ENCODE measurements at regions not wholly inside any gene's neighbourhood (a gene's known extent, or its start where the extent isn't known, plus 50 kb on each side); places are given as distances from the start of the nearest gene placed in this dataset.

GRCh38 chr10:78474743-78475142 lies 441.1 kb downstream of the RPS24 start:
- H3K27ac ChIP-seq, result no peak overlapping the region
- no peaks in the 10 kb centered on the region for H3K27me3 ChIP-seq
- H3K36me3 ChIP-seq, result no peaks in the 10 kb centered on the region
- no peak for ATAC-seq
- no peaks in the 10 kb centered on the region for H3K4me1 ChIP-seq
- no peak overlapping the region for H3K4me3 ChIP-seq
- DNase-seq, result no peak
- no peaks in the 10 kb centered on the region for H3K9me3 ChIP-seq
- intact Hi-C loops (cut with DNase I), result no loop called here
- no peak for TF ChIP-seq CTCF (IDR thresholded peaks at IDR 0.05)

- DNase-seq, result no peak
- no peak for TF ChIP-seq CTCF (IDR thresholded peaks at IDR 0.05)
- Histone ChIP-seq H3K27me3 (no peaks in the 10 kb centered on the region), H3K9me3 (no peaks in the 10 kb centered on the region), H3K27ac (no peak overlapping the region), H3K4me1 (no peaks in the 10 kb centered on the region), H3K36me3 (no peaks in the 10 kb centered on the region), H3K4me3 (no peak overlapping the region)
- ATAC-seq, result no peak
- intact Hi-C loops (cut with DNase I), result no loop called here
Observed at GRCh38 chr10:78475437-78475836, 441.8 kb downstream of the RPS24 start.

DNA sequence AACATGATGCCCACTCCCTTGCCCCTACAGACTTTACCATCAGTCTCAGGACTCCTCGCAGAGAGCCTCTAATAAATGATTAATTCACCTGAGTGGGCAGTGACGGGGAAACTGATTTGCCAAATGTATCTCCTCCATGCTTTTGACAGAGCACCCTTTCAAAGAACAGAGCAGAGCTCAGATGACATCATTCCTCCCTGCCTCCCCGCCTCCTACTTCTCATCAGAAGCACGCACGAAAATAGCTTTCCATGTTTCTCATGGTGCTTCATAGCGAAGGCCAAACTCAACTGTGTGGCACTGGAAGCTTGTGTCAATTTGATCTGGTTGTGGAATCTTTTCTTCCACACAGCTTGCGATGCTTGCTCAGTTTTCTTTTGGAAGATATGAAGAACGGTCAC lies 442.5 kb downstream of the RPS24 start:
- H3K4me1 ChIP-seq, result no peaks in the 10 kb centered on the region
- H3K9me3 ChIP-seq, result no peaks in the 10 kb centered on the region
- no peak overlapping the region for H3K4me3 ChIP-seq
- TF ChIP-seq CTCF (IDR thresholded peaks at IDR 0.05), result no peak
- DNase-seq (no peak), ATAC-seq (no peak)
- H3K27me3 ChIP-seq, result no peaks in the 10 kb centered on the region
- H3K36me3 ChIP-seq, result no peaks in the 10 kb centered on the region
- intact Hi-C loops (cut with DNase I), result no loop called here
- H3K27ac ChIP-seq, result no peak overlapping the region

- Histone ChIP-seq H3K36me3 (no peaks in the 10 kb centered on the region), H3K4me3 (no peak overlapping the region), H3K27ac (no peak overlapping the region), H3K9me3 (no peaks in the 10 kb centered on the region), H3K27me3 (no peaks in the 10 kb centered on the region), H3K4me1 (no peaks in the 10 kb centered on the region)
- ATAC-seq (no peak), DNase-seq (no peak)
- intact Hi-C loops (cut with DNase I), result no loop called here
- no peak for TF ChIP-seq CTCF (IDR thresholded peaks at IDR 0.05)
Observed at GRCh38 chr10:78476844-78477243, 443.2 kb downstream of the RPS24 start.

GRCh38 chr10:78478919-78479318 lies 445.3 kb downstream of the RPS24 start:
- Histone ChIP-seq H3K4me3 (no peak overlapping the region), H3K36me3 (no peaks in the 10 kb centered on the region), H3K4me1 (no peaks in the 10 kb centered on the region), H3K9me3 (no peaks in the 10 kb centered on the region), H3K27ac (no peak overlapping the region), H3K27me3 (peaks cover 0 to 6% of the 10 kb centered on the region in 2 donors)
- ATAC-seq (no peak), DNase-seq (no peak)
- intact Hi-C loops (cut with DNase I), result no loop called here
- TF ChIP-seq CTCF (IDR thresholded peaks at IDR 0.05), result no peak

All from left lung (tissue), 4 donors.